NCI-H2227 (cell line): ENCODE measurements at regions not wholly inside any gene's neighbourhood (a gene's known extent, or its start where the extent isn't known, plus 50 kb on each side); places are given as distances from the start of the nearest gene placed in this dataset.
"Not testable (repeated sequence)": the region's sequence is repeated elsewhere in the genome, so short reads cannot be mapped to it uniquely, and the experiment has no call there.

Source experiments
- DNase-seq: peaks from one replicate; lab custom pipeline; 2025; ENCODE audit not compliant: unreplicated experiment; lab: John Stamatoyannopoulos, UW

DNA sequence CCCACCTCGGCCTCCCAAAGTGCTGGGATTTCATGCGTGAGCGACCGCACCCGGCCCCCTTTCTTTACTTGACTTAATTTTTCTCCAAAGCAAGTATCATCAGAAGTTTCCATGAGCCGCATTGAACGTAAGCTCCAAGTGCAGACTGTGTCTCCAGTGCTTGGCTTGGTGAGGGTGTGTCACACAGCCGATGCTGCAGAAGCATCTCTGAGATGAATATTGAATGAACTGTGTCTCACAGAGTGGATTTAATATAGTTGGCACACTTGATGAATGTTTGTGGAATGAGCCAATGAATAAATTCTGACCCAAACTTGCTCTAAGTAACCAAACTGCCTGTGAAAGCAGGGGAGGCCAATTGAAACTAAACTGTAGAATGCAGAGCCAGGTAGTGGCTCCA, 159.4 kb upstream of the KBTBD8 start:
- DNase-seq: no peak

- DNase-seq: no peak
These were observed 158.6 kb upstream of the KBTBD8 start for GRCh38 chr3:66839508-66839907.

DNA sequence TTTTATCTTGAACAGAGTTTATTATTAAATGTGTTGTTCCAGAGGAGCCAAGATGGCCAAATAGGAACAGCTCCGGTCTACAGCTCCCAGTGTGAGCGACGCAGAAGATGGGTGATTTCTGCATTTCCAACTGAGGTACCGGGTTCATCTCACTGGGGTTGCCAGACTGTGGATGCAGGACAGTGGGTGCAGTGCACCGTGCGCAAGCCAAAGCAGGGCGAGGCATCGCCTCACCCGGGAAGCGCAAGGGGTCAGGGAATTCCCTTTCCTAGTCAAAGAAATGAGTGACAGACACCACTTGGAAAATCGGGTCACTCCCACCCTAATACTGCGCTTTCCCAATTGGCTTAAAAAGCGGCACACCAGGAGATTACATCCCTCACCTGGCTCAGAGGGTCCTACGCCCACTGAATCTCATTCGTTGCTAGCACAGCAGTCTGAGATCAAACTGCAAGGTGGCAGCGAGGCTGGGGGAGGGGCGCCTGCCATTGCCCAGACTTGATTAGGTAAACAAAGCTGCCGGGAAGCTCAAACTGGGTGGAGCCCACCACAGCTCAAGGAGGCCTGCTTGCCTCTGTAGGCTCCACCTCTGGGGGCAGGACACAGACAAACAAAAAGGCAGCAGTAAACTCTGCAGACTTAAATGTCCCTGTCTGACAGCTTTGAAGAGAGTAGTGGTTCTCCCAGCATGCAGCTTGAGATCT, 155.2 kb upstream of the KBTBD8 start:
- DNase-seq: not testable (repeated sequence)

DNA sequence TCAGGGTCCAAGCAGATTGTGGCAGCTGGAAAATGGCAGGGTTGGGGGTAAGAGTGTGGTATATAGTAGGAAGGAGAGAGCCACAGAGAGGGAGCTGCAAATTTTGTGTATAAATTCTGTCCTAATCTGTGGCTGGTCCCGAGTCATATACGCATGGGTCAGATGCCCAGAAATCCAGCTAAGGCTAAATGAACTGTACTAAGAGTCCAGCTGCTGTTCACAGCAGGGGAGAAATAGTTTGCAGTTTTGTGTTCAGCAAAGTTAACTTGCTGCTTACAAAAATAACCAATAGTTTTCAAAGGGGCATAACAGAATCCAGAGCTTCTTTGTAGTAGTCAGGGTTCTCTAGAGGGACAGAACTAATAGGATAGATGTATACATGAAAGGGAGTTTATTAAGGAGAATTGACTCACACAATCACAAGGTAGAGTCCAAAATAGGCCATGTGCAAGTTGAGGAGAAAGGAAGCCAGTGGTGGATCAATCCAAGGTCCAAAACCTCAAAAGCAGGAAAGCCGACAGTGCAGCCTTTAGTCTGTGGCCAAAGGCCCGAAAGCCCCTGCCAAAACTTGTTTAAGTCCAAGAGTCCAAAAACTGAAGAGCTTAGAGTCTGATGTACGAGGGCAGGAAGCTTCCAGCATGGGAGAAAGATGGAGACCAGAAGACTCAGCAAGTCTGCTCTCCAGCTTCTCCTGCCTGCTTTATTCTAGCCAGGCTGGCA, 146.1 kb upstream of the KBTBD8 start:
- DNase-seq: no peak

DNA sequence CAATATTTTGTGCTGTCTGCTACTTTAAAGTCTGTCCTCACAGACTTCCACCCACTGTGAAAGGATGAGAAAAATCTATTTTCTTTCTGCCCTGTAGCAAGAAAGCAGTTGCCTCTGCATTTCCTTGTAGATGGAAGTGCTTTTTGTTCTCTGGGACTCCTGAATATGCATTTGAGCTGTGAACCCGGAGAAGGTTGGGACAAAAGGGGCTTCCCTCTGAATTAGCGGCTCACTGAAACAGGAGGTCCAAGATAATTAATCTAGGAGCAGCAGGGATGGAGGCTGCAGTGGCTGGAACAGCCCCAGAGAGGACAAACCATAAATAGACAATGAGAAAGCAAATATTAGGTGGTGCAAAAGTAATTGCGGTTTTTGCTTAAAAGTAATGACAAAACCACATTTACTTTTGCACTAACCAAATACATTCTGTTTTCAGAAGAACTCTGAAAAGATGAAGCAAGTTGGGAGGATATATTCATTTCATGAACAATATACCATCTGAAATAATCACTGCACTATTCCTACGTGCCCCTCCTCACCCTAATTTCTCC, 143.4 kb upstream of the KBTBD8 start:
- no peak for DNase-seq

GRCh38 chr3:66856533-66856932, 141.6 kb upstream of the KBTBD8 start:
- no peak for DNase-seq

- DNase-seq: no peak
These were observed 139.3 kb upstream of the KBTBD8 start for GRCh38 chr3:66858656-66859381.

DNA sequence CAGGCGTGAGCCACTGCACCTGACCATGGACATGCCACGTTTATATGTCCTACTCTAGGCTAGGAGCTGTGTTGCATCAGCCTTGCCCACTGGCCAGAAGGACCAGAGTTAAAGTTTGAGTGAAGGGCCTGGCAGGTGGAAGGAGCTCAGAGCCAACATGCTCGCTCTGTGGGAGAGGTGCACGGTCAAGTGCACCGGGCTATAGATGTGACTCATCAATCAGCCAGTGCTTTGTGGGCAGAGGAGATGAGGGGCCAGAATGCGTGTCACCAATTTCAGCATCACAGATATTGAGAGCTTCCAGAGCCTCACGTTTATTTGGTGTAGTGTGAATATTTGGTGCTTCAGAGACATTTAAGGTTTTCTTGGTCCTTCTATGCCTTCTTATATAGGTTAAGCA, 137.3 kb upstream of the KBTBD8 start:
- DNase-seq: no peak

DNA sequence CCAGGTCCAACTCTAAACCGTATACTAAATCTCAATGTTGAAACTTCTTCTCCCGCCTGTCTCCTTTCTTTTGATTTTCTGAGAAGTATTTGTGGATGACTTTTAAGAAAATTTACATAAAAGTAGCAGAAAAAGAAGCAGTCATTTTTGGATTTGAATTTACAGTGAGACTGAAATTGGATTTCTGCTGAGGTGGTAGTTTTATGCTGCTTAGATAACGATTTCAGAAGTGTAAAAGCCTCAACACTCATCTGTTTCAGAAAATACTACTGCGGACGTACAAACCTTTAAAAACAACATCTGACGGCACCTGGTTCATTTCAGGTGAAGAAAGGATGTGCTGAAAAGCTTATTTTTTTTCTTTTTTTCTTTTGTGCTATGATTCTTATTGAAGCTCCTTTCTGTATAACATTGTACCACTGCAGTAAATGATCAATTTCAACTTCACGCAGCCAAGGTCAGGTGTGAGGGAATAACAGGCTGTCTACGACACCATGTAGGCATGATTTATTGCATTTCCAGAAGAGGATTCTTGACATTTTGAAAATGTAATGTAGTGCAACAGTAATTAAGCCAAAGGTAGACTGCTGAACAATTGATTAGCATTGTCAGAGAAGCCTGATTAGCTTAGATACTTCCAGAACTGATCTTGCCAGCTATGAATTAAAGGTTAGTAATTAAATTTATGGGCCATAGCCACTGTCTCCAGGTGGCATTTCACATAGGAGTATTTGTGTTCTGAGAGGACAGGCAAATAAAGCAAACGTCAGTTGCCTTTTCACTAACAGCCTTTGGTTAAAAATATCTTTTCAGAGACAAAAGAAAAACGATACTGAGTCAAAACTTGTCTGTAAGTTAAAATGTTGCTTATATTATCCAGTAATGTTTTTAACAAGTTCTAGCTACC, 134.6 kb upstream of the KBTBD8 start:
- DNase-seq: peak; percentile 35

GRCh38 chr3:66884659-66885058, 113.4 kb upstream of the KBTBD8 start:
- no peak for DNase-seq

DNA sequence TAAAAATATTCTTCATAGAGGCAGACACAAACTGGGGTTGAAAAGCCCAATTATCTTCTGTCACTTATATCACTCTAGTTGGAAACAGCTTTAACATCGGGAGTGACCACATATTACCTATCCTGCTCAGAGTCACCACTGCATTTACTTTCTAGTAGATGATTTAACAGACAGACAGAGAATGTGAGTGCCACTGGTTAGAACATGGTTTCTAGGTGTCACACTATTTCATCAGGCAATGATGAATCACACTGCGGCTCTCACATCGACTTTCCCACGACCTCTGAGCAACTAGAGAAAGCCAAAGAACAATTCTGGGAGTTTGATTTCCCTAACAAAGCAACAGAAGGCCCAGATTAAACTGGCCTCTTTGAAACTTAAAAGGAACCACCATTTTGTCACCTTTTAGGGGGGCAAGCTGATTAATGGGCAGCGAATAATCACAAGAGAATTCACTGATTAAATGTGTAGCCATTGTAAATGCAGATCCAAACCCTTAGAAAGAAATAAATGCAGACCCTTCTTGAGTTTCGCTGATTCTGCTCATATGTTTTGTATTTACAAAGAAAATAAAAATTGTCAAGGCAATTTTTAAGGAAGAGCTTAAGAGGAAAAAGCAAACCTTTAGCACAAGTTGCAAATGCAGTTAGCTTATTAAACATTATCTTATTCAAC, 112.6 kb upstream of the KBTBD8 start:
- no peak for DNase-seq

GRCh38 chr3:66889750-66890494, 108.2 kb upstream of the KBTBD8 start:
- DNase-seq: no peak

DNA sequence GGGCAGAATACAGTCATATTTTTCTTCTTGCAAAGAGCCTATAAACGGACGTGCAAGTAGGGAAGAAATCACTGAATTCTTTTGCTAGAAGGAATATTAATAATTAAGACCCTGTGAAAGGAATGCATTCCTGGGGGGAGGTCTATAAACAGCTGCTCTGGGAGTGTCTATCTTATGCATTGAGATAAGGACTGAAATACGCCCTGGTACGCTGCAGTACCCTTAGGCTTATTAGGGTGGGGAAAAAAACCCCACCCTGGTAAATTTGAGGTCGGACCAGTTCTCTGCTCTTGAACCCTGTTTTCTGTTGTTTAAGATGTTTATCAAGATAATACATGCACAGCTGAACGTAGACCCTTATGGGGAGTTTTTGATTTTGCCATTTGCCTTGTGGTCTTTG, 100.0 kb upstream of the KBTBD8 start:
- DNase-seq: no peak

DNA sequence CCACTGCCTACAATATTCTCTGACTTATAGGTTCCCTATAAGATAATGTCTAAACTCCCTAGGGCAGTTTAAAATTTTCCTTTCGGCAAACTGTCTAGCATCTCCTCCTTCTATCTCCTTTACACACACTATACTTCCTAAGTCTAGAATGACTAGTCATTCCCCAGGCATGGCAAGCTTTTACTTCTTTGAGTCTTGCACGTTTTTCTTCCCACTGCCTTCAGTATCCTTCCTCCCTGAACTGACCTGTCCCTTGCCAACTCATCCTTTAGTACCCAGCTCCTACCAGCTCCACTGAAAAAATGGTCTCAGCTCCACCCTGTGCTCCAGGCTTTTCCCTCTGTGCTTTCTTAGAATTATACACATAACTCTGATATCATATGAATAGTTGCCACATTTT, 93.8 kb upstream of the KBTBD8 start:
- DNase-seq: no peak

DNA sequence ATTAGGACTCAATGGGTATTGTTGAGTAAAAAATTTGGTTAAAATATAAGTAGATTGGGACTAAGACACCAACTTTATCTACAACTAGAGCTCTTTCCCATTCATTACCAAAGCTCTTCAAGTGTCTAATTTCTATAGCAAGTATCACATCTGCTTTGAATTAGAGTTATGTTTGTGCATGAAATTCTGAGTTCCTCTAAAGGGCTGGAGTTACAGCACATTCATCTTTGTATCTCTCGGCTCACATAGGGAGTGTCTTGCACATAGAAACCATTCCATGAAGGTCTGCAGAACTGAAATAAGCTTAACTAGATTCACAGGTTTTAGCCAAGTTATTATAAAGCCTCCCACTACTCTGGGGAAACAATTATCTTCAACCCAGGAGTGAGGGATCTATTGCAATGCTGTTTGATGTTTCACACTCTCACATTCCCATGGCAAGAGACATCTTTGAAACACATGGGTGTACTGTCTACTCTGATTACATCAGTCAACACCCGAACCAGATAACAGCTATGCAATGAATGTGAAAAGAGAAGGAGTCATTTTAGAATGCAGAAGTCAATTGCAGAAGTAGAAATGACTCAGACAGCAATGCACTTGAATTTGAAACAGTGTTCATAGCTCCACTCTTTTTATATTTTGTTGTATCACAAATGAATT, 93.1 kb upstream of the KBTBD8 start:
- no peak for DNase-seq

DNA sequence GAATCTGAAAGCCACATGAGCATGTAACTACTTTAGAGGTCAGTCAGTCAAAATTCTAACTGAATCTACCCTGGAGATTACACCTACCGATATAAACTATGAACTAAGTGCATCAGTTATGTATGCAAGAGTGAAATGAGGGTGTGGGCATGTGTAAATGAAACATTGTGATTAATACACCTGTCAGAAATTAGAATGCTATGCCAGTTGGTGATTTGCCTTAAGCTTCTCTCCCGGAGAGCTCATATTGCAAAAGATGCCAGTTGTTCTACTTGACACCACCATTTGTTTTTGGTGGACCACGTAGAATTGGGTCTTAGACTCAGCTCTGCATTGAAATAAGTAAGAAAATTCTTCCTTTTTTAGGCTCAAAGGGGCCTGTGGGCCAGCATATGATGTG, 91.0 kb upstream of the KBTBD8 start:
- DNase-seq: no peak

GRCh38 chr3:66910266-66911055, 87.6 kb upstream of the KBTBD8 start:
- DNase-seq: no peak

- DNase-seq: no peak
These were observed 85.8 kb upstream of the KBTBD8 start for GRCh38 chr3:66912306-66912705.
